ENCODE measurements at regions not wholly inside any gene's neighbourhood (a gene's known extent, or its start where the extent isn't known, plus 50 kb on each side); places are given as distances from the start of the nearest gene placed in this dataset.
"Not testable (repeated sequence)": the region's sequence is repeated elsewhere in the genome, so short reads cannot be mapped to it uniquely, and the experiment has no call there.

DNA sequence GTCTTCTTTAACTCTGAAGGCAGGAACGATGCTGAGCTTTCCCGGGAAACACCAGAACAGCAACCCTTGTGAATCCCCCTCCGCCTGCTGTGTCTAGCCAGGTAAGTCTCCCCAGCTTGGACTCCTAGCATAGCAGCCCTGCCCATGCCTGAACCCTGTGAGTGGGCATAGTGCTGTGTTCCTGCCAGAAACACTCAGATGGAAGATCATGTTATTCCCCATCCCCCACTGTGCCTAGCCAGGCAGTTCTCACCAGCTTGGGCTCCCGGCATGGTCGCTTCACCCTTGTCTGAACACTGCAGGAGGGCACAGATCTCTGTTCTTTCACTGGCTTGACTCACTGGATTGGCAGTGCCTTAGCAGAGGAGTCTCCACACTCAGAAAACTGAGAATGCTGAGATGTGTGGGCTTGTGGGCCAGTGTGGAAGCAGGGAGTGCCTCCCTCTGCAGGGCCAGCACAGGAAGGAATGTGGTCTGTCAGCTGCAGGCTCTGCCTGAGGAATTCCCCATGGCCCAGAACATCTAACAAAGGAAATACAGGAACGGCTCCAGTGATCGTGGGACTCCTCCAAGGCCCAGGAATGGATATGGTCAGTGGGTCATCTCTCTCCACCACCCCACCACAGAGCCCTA, 440.1 kb upstream of the ADGRB3 start:
- DNase-seq (ENCODE audit: extremely low spot score), result no peak
- TF ChIP-seq SP1 (IDR thresholded peaks at IDR 0.05), result no peak
- no peak for TF ChIP-seq BHLHE40 (IDR thresholded peaks at IDR 0.05; ENCODE audit: borderline replicate concordance)
- no peak for TF ChIP-seq ELF4 (IDR thresholded peaks at IDR 0.05)
- no peak for TF ChIP-seq ZNF384 (IDR thresholded peaks at IDR 0.05)
- no peak for TF ChIP-seq TARDBP (IDR thresholded peaks at IDR 0.05)
- TF ChIP-seq LEF1 (IDR thresholded peaks at IDR 0.05; ENCODE audit: borderline replicate concordance), result no peak
- no peak for TF ChIP-seq NFRKB (IDR thresholded peaks at IDR 0.05)
- no peak for TF ChIP-seq ARNT (IDR thresholded peaks at IDR 0.05)
- TF ChIP-seq FOXA1 (IDR thresholded peaks at IDR 0.05), result no peak
- TF ChIP-seq CTBP1 (IDR thresholded peaks at IDR 0.05; ENCODE audit: borderline replicate concordance), result no peak
- no peak for TF ChIP-seq FOXM1 (IDR thresholded peaks at IDR 0.05; ENCODE audit: borderline replicate concordance)
- no peak for TF ChIP-seq FOXK2 (IDR thresholded peaks at IDR 0.05)
- TF ChIP-seq HDGF (IDR thresholded peaks at IDR 0.05; ENCODE audit: borderline replicate concordance), result no peak
- TF ChIP-seq SUZ12 (IDR thresholded peaks at IDR 0.05), result no peak
- POLR2A ChIA-PET, result interaction anchor here (0.6 kb wide), 1 partner anchor 276 kb away, joined by 3 read pairs; no protein-coding TSS in a partner anchor
- CTCF ChIA-PET, result no interaction called here

GRCh38 chr6:68192988-68193387, 442.1 kb upstream of the ADGRB3 start:
- no peak for TF ChIP-seq CTBP1 (IDR thresholded peaks at IDR 0.05; ENCODE audit: borderline replicate concordance)
- no peak for TF ChIP-seq NFRKB (IDR thresholded peaks at IDR 0.05)
- ChIA-PET CTCF (no interaction called here), POLR2A (no interaction called here)
- DNase-seq (ENCODE audit: extremely low spot score), result no peak

DNA sequence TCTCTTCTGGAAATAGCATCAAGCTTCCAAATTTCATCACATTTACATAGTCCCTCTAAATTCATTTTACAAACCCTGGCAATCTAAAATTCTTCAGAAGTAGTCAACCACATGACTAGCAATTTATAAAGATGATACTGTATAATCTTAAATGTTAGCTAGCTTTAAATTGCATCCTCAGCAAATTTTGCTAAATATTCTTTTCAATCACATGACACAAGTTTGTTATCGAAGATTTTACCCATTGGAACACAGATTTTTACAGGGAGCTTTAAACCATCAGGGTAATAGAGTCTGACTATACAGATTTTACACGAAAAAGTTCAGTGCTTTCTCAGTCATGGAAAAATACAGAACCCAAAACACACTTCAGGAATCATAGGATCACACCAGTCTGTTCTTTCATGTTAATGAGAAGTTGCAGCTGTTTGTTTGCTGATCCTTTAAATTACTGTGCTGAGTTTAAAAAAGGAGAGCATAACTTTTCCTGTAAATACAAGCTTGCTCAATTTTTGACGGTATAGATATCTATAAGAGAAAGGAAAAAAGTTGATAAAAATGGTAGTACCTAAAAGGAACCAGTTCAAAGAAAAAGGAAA, 445.8 kb upstream of the ADGRB3 start:
- ChIA-PET CTCF (interaction anchor here (0.6 kb wide), 1 partner anchor 514 kb away, joined by 4 read pairs; no protein-coding TSS in a partner anchor), POLR2A (no interaction called here)
- TF ChIP-seq FOXK2 (IDR thresholded peaks at IDR 0.05) (no peak), BHLHE40 (IDR thresholded peaks at IDR 0.05; ENCODE audit: borderline replicate concordance) (no peak), FOXA1 (IDR thresholded peaks at IDR 0.05) (no peak), CTBP1 (IDR thresholded peaks at IDR 0.05; ENCODE audit: borderline replicate concordance) (no peak), L3MBTL2 (conservative IDR thresholded peaks at IDR 0.05) (no peak), FOXM1 (IDR thresholded peaks at IDR 0.05; ENCODE audit: borderline replicate concordance) (no peak), ARNT (IDR thresholded peaks at IDR 0.05) (no peak), ZNF384 (IDR thresholded peaks at IDR 0.05) (no peak), HDGF (IDR thresholded peaks at IDR 0.05; ENCODE audit: borderline replicate concordance) (no peak), SUZ12 (IDR thresholded peaks at IDR 0.05) (no peak), ELF4 (IDR thresholded peaks at IDR 0.05) (no peak), TARDBP (IDR thresholded peaks at IDR 0.05) (no peak), NFRKB (IDR thresholded peaks at IDR 0.05) (no peak), SP1 (IDR thresholded peaks at IDR 0.05) (no peak), PKNOX1 (IDR thresholded peaks at IDR 0.05) (no peak), LEF1 (IDR thresholded peaks at IDR 0.05; ENCODE audit: borderline replicate concordance) (no peak)

DNA sequence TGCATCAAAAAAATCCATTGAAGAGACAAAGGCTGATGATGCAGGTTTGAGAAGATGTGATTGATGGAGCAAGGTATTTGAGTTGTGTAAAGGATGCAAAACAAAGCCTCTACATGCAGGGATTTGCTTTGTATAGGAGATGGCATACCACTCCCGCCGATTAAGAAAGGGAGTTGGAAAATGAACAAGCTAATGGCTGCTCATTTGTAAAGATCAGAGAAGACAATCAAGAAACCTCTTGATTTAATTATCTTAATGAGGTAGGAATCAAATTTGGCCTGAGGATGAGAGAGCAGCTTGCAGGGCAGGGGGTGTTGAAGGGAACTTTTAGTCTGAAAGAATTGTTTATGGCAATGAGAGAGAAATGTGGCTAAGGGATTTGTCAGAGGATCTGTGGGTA, 448.2 kb upstream of the ADGRB3 start:
- CTCF ChIA-PET, result no interaction called here
- no peak for DNase-seq (ENCODE audit: extremely low spot score)
- POLR2A ChIA-PET, result no interaction called here
- TF ChIP-seq L3MBTL2 (conservative IDR thresholded peaks at IDR 0.05) (no peak), SUZ12 (IDR thresholded peaks at IDR 0.05) (no peak), LEF1 (IDR thresholded peaks at IDR 0.05; ENCODE audit: borderline replicate concordance) (no peak), ELF4 (IDR thresholded peaks at IDR 0.05) (no peak), PKNOX1 (IDR thresholded peaks at IDR 0.05) (no peak), ZNF384 (IDR thresholded peaks at IDR 0.05) (no peak), SP1 (IDR thresholded peaks at IDR 0.05) (no peak), BHLHE40 (IDR thresholded peaks at IDR 0.05; ENCODE audit: borderline replicate concordance) (no peak), ARNT (IDR thresholded peaks at IDR 0.05) (no peak), NFRKB (IDR thresholded peaks at IDR 0.05) (no peak), FOXA1 (IDR thresholded peaks at IDR 0.05) (no peak), HDGF (IDR thresholded peaks at IDR 0.05; ENCODE audit: borderline replicate concordance) (no peak)

More for the DNA sequence above, 445.8 kb upstream of the ADGRB3 start:
- no peak for DNase-seq (ENCODE audit: extremely low spot score)

DNA sequence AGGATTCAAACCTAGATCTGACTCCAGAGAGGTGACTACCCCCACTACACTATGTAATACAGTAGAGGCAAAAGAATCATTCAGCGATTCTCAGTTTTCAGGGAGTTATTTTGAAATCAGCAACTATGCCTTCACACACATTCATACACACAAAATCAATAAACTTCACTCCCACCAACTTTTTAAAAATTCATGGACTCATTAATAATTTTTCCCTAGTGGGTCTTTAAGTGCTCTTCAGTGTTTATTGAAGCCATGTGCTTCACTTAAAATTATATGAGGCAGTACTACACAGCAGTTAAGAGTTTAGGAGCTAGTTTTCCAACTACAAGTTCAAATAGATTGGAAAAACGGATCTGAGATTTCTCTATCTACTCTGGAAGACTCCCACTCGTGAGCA, 452.7 kb upstream of the ADGRB3 start:
- POLR2A ChIA-PET, result no interaction called here
- CTCF ChIA-PET, result no interaction called here
- TF ChIP-seq L3MBTL2 (conservative IDR thresholded peaks at IDR 0.05) (no peak), LEF1 (IDR thresholded peaks at IDR 0.05; ENCODE audit: borderline replicate concordance) (no peak), SUZ12 (IDR thresholded peaks at IDR 0.05) (no peak), ELF4 (IDR thresholded peaks at IDR 0.05) (no peak), FOXK2 (IDR thresholded peaks at IDR 0.05) (no peak), PKNOX1 (IDR thresholded peaks at IDR 0.05) (no peak), BHLHE40 (IDR thresholded peaks at IDR 0.05; ENCODE audit: borderline replicate concordance) (no peak), ZNF384 (IDR thresholded peaks at IDR 0.05) (no peak), NFRKB (IDR thresholded peaks at IDR 0.05) (no peak), HDGF (IDR thresholded peaks at IDR 0.05; ENCODE audit: borderline replicate concordance) (no peak), FOXM1 (IDR thresholded peaks at IDR 0.05; ENCODE audit: borderline replicate concordance) (no peak), FOXA1 (IDR thresholded peaks at IDR 0.05) (no peak), TARDBP (IDR thresholded peaks at IDR 0.05) (no peak), SP1 (IDR thresholded peaks at IDR 0.05) (no peak), ARNT (IDR thresholded peaks at IDR 0.05) (no peak)
- no peak for DNase-seq (ENCODE audit: extremely low spot score)

- POLR2A ChIA-PET; CTCF ChIA-PET; DNase-seq (ENCODE audit: extremely low spot score): not testable (repeated sequence)
These were observed 454.1 kb upstream of the ADGRB3 start for GRCh38 chr6:68181027-68181426.
